GM19035 (cell line): ENCODE measurements at regions not wholly inside any gene's neighbourhood (a gene's known extent, or its start where the extent isn't known, plus 50 kb on each side); places are given as distances from the start of the nearest gene placed in this dataset.

Source experiments
- ATAC-seq: cut with Tn5 transposase; IDR thresholded peaks from one replicate; pipeline ENCODE4 v1.9.1; 2021; ENCODE audit not compliant: unreplicated experiment

DNA sequence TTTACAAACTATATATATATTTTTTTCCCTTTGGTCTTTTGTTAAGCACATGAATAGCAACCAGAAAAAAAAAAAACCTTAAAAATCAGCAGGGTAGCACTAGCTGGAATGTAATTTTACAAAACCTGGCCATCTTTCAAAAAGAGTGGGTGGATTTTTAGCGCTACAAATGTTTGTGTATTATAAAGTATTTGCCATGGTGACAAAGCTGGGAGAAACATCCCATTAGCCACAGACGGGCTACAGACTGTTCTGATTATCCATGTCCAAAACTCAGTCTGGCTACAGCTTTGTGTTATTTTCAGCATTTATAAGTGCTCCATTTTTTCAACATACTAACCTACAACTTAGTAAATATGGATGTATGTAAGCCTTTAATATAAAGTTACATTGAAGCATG is 249.5 kb upstream of the TANK start:
- ATAC-seq, result no peak

DNA sequence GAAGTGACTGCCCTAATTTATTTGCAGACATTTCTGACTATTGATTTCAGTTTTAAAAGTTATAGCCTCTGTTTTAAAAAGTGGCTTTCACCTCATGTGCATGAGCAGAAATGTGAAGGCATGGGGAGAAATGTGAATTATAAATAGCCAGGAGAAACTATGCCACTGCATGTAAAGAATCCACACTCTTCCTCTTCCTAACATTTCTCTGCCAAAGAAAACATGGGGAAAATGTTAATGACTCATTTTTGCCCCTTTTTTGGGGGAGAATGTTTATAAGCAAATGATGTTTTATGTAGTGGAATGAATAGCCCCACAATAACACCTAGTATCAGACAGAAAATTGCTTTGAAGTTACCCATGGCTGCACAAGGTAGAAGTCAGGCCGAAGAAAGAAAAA is 249.0 kb upstream of the TANK start:
- ATAC-seq, result no peak

DNA sequence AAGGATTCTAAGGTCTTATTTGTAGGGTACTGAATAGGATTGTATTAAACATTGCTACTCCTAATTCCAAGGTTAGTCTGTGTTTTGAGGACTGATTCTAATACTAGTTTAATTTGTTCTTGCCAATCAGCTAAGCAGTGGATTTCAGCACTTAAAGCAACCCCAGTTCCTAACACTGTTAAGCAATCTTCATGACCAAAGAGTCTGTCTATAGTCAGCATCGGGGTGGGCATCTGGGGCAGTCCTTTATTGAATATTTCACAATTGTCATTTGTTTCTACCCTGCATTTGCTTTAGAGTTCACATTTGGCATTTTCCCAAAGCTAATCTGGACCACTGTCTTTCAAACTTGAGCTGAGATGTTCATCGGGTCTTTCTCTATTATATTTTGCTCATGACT is 248.0 kb upstream of the TANK start:
- ATAC-seq, result no peak

DNA sequence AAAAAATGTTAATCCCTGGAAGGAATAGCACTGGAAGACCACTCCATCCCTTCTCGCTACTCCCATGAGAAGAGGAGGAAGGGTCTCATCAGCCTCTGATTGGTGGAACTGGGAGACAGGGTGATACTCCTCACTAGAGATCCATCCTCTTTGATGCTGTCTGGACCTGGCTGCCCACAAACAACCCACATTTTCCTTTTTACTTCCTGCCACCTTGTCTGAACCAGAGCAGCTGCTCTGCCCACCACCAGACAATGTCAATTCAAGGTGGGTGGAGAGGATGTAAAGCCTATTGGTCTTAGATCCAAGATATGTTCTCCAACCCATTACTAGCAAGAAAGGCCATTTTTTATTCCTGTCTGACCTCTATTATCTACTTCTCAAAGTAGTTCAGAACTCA is 246.9 kb upstream of the TANK start:
- ATAC-seq, result no peak

DNA sequence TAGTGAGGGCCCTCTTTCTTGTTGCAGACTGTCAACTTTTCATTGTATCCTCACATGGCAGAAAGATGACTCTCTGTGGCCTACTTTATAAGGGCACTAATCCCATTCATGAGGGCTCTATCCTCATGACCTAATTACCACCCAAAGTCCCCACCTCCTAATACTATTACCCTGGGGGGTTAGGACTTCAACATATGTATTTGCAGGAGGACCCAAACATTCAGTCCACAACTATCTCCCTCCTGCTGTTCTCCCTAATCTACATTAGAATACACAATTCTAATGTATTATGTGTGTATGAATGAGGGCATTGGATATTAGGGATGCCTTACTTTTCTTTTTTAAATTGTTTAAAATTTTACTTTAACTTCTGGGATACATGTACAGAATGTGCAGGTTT is 246.0 kb upstream of the TANK start:
- no peak for ATAC-seq

DNA sequence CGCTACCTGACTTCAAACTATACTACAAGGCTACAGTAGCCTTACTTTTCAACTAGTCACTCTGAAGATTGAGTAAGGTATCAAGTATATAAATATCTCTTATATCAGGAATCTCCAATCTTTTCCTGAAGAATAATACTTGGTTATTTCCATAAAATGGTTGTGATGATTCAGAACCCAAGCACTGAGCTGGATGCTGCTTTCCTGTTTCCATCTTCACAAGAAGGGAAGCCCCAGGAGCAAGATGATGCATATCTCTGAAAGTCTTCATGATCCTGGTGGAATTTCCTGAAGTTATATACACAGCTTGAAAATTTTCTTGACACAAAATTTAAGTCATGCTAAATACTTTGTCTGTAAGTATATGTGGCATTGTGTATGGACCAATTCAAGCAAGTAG is 243.9 kb upstream of the TANK start:
- ATAC-seq, result no peak

DNA sequence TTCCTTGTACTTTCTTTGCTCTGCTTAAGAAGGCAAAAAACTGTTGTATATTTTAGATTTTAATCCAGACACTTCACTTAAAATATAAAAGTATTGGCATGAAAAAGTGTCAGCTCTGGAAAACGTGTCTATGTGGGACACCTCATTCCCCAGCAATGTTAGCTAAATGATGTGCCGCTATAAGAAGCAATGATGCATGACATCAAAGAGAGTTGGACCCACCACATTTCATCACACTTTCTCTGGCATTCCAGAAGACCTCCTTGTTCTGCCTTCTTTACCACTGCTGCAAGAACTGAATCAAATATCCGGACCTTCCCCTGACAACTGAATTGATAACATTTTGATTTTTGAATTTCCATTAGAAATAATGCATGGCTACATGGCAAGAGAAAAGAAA is 242.4 kb upstream of the TANK start:
- no peak for ATAC-seq

DNA sequence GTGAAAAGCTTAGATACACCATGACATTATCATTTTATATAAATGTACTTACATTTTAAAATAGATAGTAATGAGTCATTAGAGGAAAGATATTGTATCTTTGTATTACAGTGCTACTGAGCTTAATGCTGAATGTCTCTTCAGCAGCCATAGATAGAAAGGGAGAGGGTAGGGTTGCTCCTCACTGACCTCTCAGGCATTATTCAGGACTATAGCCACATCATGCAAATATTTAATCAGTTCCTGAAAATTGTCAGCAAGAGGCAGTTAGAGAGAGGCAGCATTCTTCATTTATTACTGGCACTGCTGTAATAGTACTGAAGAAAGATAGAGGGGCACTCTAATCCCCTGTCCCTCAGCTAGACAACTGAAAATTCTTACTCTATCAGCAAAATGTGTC is 242.0 kb upstream of the TANK start:
- ATAC-seq, result no peak

DNA sequence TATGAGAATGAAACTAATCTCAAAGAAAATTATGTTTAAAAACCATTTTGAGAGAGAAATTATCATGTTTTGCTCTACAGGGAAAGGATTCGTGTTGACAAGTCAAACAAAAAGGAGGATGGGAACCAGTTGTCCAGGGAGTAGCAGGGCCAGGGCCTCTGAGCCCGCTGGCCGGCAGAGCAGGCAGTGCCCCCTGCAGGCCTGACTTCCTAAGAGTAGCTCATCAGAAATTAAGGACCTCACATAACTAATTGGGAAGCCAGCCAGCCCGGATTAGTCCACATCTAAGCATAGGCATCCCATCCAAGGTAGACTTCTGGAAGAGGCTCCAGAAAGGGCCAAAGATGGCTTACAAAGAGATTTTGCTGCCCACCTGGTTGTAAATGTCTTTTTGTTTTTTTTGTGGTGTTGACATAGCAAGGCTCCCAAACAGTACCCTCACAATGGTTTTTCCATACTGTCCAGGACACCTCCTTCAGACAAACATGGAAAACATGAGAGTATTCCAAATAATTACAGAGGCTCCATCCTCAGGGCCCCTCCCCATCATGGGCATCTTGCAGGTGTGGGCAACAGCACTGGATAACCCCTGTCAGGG is 241.2 kb upstream of the TANK start:
- no peak for ATAC-seq

DNA sequence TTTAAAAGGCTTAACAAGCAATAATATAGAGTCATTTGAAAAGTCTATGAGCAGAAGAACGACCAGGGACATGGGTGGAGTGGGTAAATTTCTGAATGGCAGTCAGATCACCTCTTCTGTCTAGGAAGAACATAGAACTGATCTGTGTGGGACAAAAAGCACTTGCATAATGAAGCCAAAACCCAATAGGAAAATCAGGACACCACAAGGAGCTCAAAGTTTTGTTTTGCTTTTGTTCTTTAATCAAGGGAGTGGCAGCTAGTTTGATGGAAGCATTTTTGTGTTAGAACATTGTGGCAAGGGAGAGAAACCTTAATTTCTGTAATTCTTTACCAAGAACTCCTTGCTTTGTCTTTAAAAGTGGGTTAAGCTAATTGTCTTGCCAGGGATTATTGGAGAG is 240.2 kb upstream of the TANK start:
- ATAC-seq, result no peak

DNA sequence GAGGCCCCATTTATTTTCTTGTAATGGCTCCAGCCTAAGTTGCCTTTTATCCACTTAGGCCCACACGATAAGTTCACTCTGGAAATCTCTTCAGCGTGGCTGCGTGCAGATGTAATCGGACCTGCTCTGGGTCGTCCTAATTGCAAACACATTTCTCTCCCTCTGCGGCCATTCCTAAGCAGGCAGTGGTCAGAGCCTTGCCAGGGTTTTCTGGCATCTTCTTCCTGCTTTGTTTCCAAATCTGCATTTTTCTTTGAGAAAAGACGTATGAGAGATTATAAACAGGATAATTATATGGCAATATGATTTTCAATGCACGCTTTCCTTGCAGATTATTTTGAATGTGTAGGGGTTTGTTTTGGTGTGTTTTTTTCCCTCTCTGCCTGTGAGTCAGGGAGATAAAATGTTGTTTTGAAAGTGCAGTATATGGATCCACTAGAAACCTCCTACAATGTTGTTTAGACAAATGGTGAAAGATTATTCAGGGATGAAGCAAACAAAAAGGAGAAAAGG is 239.4 kb upstream of the TANK start:
- ATAC-seq, result no peak

DNA sequence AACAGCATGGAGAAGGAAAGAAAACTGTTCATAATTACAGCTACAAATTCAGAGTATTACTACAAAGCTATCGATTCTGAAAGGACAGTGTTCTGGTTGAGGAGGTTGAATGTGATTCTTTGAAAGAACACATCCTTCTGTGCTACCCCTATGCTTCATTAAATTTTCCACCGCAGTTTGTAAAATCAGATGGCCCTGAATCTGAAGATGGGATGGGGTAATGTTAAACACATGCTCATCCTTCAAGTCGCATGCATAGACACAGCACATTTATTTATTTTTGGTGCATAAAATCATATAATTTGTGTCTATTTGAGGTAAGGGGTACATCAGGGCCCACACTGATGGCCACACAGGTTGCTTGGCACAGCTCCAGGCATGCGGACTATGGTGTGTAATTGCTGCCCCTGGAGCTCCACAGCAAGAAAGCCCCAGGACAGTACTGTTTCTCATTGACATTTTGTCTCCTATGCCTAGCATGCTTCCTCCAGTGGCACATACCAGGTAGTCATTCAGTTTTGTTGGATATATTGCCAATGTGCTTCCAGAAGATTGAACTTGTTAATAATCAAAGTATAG is 238.8 kb upstream of the TANK start:
- ATAC-seq, result no peak

DNA sequence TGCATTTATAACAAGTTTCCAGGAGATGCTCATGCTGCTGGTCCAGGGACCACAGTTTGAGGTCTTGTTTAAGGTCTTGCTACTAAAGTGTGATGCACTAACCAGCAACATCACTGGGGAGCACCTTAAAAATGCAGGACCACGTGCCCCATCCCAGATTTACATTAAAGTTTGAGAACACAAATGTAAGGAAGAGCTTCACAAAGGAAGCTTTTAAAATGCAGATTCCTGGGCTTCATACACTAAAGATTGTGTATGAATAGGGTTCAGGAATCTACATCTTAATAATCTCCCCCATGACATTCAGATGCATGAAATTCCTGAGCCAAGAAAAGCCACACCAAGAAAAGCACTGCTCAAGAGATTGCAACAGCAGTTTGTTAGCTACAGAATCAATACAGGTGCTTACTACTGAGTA is 235.3 kb upstream of the TANK start:
- no peak for ATAC-seq

DNA sequence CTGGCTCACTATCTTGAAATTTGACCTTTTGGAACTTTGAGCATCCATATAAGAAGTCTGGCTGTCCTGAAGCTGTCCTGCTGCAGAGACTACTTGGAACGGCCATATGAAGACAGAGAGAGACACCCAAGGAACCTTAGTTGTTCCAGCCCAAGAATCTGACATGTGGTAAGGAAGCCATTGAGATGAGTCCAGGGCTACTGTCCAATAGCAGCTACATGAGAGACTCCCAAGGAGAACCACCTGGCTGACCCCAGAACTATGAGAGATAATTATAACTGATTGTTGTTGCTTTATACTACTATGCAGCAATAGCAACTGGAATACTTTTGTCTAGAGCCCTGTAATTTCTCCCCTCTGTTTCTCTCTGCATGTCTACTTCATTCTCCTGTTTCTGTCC is 234.3 kb upstream of the TANK start:
- no peak for ATAC-seq

DNA sequence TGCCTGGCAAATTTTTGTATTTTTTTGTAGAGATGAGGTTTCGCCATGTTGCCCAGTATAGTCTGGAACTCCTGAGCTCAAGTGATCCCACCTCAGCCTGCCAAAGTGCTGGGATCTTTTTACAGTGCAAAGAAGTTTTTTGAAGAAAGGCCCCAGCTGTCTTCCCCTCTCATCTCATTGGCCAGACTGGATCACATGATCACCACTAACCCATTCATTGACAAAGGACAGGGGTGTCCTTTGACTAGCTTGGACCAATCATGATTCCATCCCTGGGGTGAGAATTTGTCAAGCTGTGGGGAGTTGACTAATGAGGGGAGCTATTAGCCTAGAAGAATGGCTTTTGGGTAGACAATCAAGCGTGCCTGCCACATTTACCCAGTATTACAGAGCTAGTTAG is 232.9 kb upstream of the TANK start:
- no peak for ATAC-seq

DNA sequence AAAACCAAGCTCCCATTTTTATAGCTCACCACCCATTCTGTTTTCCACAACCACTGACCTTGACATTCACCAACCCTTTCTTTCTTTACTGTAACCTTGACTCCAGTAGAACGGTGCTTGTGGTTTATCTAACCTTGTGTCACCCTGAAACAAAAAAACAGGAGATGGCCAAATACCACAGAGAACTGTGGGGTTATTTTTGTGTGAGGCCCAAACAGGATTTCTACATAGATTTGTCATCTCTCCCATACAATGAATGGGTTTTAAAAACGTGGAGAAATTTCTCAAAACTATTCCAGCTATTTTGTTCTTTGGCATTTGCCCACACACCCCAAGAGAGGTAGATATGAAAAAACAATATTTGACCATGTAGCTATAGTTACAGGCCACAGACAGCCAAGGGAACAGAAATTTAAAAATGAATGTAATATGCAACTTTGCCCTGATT is 231.3 kb upstream of the TANK start:
- no peak for ATAC-seq

DNA sequence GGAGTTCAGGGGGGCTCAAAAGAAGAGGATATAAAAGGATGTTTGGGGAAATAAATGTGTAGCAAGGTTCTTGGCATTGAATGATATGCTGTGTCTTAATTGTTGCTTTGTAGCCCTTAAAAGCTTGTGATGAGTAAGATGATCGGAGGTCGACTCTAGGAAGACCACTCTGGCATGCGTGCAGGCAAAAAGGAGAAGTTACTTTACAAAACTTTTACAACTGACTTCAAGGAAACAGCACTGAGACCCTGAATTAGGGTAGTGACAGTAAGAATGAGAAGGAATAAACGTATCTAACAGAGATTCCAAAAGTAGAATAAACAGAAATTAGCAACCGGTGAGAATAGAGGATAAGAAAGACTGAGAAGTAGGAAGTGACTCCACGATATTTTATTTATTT is 228.7 kb upstream of the TANK start:
- ATAC-seq, result no peak

DNA sequence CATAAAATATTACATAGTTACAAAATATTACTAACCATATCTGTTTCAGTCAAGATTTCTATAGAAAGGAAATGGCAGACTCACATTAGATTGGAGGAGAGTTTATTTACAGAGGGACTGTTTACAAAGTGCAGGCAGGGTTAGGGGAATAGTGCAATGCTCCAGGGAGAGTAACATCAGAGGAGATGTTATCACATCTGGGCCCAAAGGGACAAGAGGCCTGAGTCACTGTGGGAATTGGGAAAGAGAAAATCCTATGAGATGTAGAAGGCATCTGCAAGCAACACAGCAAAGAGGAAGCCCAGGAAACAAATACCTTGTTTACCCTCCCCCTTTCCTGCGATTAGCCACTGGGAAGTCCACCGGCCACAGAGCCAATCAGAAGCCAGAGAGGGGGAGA is 227.3 kb upstream of the TANK start:
- no peak for ATAC-seq

DNA sequence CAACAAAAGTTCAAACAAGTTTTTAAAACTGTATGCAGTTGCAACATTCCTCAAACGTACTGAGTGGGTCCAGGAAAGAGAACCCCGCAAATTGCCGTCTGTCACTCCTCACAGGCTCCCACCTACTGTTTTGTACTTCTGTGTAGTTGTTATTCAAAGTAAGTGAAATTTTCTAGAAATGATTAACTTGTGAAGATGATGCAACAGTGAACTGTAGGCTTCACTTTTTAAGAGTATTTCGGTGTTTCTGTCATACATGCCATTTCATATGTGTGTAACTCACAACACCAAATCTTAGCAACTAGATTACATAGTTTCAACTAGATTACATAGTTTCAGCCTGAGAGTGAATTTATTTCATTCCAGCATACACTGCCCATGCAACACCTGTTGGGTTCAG is 226.0 kb upstream of the TANK start:
- ATAC-seq, result no peak

DNA sequence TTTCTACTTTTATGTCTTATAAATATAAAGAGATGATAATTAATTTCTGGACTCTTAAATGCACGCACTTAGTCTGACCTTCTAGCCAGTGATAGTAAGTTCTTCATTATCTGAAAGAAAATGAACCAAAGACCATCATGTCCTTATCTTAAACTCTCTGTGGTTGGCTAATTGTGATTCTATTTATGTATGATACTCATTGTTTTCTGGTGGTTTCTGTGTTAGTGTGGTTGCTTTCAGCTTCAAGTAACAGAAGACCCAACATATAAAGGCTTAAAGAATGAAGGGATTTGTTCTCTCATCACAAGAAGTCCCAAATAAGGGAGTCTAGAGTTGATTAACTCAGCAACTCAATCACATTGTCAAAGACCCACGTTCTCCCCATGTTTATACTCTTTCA is 225.2 kb upstream of the TANK start:
- ATAC-seq, result no peak

DNA sequence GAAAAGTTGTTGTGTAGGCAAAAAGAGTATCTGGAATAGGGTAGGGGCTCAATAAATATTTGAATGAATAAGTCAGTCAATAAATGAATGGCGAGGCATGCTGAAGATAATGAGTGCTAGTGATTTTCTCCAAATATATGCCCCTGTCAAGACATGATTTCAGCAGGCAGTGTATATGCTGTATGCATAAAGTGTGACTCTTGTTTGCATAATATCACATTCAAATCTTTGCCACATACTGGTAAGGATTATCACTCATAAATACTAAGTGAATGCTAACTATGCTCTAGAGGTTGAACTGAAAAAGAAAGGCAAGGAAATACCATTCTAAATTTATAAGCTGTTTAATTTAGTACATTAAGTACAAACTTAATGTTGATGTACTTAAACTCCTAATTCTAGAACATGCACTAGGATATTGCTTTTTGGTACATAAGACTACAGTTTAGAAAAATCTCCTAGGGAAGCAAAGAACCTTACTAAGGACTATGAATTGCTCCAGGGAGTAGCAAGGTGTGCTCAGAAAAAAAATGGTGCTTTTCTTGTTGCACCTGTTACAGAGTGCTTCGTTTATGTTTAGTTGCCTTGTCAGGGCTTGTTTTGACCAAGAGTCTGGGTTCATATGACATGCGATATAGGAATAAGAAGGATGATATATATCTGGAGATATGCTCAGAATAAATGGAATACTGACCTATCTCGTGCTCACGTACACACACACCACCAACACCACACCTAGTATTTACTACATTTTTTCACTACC is 224.0 kb upstream of the TANK start:
- ATAC-seq, result no peak

DNA sequence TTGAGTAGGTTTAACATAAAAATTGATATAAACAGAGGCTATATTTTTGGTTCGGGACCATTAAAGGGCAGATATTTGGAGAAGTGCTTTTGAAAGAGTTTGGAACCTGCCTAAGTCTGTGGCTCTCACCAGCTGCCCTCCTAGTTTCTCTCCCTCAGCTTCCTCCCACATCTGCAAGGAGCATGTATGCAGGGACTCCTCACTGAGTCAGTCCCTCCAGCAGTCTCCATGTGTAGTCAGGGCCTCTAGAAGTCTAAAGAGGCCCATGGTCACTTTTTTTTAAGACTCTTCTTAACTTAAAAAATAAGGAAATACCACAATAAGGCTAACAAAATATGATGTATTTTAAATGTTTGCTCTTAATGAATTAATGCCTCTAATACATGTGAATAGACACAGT is 220.0 kb upstream of the TANK start:
- no peak for ATAC-seq
